ENCODE measurements at regions not wholly inside any gene's neighbourhood (a gene's known extent, or its start where the extent isn't known, plus 50 kb on each side); places are given as distances from the start of the nearest gene placed in this dataset.
"Not testable (repeated sequence)": the region's sequence is repeated elsewhere in the genome, so short reads cannot be mapped to it uniquely, and the experiment has no call there.

DNA sequence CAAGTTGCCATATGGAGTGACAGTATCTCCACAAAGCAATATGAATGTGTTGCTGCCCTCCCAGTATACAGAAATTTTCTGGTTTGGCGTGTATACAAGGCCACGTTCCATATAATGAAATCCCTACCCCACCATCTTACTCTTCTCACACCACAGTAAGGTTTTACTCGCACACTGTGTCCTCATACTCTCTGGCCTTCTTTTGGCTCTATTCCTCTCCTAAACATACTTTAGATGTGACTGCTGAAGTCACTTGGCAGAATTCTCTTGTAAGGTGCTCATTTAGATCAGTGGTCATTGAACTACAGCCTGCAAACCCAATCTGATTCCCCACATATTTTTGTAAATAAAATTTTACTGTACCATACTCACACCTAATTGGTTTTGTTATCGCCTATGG, 123.2 kb downstream of the RFPL4B start:
- no peak overlapping the region for H3K4me3 ChIP-seq (ENCODE audit: low read depth, low read length)
- TF ChIP-seq, protein P1, sequence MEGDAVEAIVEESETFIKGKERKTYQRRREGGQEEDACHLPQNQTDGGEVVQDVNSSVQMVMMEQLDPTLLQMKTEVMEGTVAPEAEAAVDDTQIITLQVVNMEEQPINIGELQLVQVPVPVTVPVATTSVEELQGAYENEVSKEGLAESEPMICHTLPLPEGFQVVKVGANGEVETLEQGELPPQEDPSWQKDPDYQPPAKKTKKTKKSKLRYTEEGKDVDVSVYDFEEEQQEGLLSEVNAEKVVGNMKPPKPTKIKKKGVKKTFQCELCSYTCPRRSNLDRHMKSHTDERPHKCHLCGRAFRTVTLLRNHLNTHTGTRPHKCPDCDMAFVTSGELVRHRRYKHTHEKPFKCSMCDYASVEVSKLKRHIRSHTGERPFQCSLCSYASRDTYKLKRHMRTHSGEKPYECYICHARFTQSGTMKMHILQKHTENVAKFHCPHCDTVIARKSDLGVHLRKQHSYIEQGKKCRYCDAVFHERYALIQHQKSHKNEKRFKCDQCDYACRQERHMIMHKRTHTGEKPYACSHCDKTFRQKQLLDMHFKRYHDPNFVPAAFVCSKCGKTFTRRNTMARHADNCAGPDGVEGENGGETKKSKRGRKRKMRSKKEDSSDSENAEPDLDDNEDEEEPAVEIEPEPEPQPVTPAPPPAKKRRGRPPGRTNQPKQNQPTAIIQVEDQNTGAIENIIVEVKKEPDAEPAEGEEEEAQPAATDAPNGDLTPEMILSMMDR (conservative IDR thresholded peaks at IDR 0.05; ENCODE audit: low read depth, low read length), result no peak
- DNase-seq (ENCODE audit: low read depth), result no peak

DNA sequence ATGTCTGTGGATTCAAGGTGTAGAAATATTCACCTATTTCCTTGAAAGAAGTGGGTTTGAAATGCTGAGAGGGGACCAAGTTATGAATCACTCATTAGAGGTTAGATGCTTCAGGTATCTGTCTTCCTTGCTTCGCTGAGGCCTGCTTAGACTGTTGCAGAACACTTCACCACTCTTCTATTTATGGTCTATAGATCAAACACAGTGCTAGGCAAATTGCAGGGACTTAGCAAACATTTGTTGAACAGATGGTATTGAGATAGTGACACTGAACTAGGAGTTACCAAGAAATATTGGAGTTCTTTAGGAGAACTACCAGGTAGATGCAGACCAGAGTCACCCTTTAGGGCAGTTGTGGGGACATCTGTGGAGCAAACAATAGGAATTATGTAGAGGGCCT, 123.8 kb downstream of the RFPL4B start:
- DNase-seq (ENCODE audit: low read depth), result no peak
- H3K4me3 ChIP-seq (ENCODE audit: low read depth, low read length), result no peak overlapping the region
- TF ChIP-seq, protein P1 (conservative IDR thresholded peaks at IDR 0.05; ENCODE audit: low read depth, low read length), result no peak

DNA sequence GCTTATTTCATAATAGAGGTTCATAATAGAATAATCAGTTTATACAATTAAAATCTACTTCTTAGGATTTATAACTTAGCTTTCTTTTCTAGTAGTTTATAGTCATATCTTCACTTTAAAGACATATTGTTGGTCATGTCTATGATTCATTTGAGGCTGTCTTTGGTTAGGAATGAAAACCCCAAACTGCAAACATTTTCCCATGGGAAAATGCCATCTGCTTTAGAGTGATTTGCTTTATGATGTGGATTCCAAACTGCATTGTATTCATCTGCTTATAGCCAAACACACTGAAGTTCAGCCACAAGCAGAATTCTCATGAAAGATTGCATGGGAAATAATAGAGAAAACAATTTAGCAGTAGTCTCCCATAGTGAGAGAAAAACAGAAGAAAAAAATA, 128.0 kb downstream of the RFPL4B start:
- no peak for DNase-seq (ENCODE audit: low read depth)
- TF ChIP-seq, protein P1 (conservative IDR thresholded peaks at IDR 0.05; ENCODE audit: low read depth, low read length), result no peak
- H3K4me3 ChIP-seq (ENCODE audit: low read depth, low read length), result no peak overlapping the region

DNA sequence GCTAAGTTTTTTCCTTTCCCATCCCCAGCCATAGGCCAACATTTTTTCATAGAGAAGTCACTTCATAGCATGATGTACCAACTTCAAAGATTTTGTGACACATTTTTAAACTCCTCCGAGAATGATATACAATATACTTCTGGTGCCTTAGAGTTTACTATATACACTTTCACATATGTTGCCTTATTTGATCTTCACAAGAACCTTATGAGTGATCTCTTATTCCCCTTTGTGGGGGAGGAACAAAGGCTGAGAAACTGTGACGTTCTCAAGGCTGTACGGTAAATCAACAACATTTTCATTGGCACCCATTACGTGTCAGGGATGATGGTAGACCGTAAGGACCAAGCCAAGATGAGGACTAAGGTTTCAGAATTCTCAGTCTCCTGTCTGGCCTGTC, 130.0 kb downstream of the RFPL4B start:
- TF ChIP-seq, protein P1 (conservative IDR thresholded peaks at IDR 0.05; ENCODE audit: low read depth, low read length), result no peak
- no peak overlapping the region for H3K4me3 ChIP-seq (ENCODE audit: low read depth, low read length)
- DNase-seq (ENCODE audit: low read depth), result no peak

DNA sequence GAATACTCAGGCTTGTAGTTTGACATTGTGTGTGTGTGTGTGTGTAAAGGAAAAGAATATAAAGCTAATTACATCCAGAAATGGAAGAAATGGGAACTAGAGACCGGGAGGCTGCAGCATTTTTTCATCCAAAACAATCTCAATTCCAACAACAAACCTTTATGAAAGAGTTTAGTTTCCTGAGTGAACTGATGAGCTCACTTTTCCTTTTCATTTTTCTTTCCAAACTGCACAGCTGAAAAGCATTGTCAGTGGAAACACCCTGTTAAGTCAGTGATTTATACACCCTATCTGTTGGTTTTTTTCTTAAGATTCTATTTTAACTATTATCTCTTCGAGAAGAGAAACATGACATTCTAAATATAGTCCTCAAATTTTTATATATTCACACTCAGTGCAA, 130.9 kb downstream of the RFPL4B start:
- TF ChIP-seq, protein P1 (conservative IDR thresholded peaks at IDR 0.05; ENCODE audit: low read depth, low read length), result no peak
- no peak overlapping the region for H3K4me3 ChIP-seq (ENCODE audit: low read depth, low read length)
- no peak for DNase-seq (ENCODE audit: low read depth)

DNA sequence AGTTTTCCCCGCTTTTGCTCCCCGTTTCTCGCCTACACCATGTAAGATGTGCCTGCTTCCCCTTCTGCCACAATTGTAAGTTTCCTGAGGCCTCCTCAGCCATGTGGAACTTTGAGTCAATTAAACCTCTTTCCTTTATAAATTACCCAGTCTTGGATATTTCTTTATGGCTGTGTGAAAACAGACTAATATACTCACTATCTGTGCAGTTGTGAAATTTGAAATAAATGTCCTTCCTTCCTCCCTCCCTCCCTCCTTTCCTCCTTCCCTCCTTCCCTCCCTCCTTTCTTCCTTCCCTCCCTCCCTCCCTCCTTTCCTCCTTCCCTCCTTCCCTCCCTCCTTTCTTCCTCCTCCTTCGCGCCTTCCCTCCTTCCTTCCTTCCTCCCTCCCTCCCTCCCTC, 132.8 kb downstream of the RFPL4B start:
- H3K4me3 ChIP-seq (ENCODE audit: low read depth, low read length); DNase-seq (ENCODE audit: low read depth): not testable (repeated sequence)

DNA sequence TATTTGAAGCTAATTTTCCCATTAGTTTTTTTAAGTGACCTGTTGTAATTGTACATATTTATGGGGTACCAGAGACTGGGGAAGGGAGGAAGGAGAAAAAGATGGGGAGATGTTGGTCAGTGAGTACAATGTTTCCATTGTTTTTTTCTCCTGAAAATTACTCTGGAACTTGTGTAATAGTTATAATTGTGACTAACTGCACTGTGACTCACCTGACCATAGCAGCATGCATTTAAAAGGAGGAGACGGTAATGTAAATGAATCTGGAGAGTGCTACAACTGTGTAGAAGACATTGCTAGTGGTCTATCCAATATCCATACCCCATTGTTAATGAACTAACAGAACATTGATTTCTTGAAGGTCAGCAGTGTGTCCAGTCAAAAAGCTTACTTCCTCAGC, 133.4 kb downstream of the RFPL4B start:
- DNase-seq (ENCODE audit: low read depth), result no peak
- H3K4me3 ChIP-seq (ENCODE audit: low read depth, low read length), result no peak overlapping the region
- TF ChIP-seq, protein P1 (conservative IDR thresholded peaks at IDR 0.05; ENCODE audit: low read depth, low read length), result no peak

DNA sequence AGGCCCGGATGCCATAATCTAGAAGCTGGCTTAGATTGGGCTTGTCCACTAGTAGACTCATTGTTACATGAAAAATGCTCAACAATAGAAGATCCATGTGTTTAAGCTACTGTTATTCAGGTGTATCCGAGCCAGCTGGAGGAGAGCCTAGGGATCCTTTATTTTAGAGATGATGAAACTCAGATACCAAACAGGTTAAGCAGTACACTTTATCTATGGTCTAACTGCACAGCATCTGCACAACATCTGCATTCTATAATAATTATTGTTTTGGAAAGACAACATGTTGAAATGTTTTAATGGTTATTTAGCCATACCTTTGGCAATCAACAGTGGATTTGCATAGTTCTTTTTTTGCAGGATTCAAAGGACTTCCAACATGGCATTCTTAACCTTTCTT, 134.1 kb downstream of the RFPL4B start:
- H3K4me3 ChIP-seq (ENCODE audit: low read depth, low read length), result no peak overlapping the region
- no peak for DNase-seq (ENCODE audit: low read depth)
- TF ChIP-seq, protein P1 (conservative IDR thresholded peaks at IDR 0.05; ENCODE audit: low read depth, low read length), result no peak
